ENCODE measurements at regions not wholly inside any gene's neighbourhood (a gene's known extent, or its start where the extent isn't known, plus 50 kb on each side); places are given as distances from the start of the nearest gene placed in this dataset.

GRCh38 chr3:99232696-99233095, 331.2 kb upstream of the DCBLD2 start:
- Mint-ChIP-seq H3K4me3 (no peak overlapping the region), H3K36me3 (no peaks in the 10 kb centered on the region), H3K9me3 (peaks cover 0 to 6% (median 4%) of the 10 kb centered on the region in 3 donors), H3K27ac (no peak overlapping the region), H3K4me1 (no peaks in the 10 kb centered on the region), H3K27me3 (no peaks in the 10 kb centered on the region)
- Histone ChIP-seq H3K27ac (ENCODE audit: low read length) (no peak overlapping the region), H3K4me3 (ENCODE audit: control insufficient read depth in 1 of 2, extremely low read depth in 1 of 2, low read length in 1 of 2) (no peak overlapping the region), H3K36me3 (ENCODE audit: control insufficient read depth in 2 of 2, extremely low read depth in 1 of 2, insufficient read depth in 1 of 2, low read length in 1 of 2) (no peaks in the 10 kb centered on the region), H3K4me1 (ENCODE audit: control insufficient read depth in 1 of 2, extremely low read depth in 1 of 2, insufficient read depth in 2 of 2, low read length in 2 of 2) (no peaks in the 10 kb centered on the region), H3K27me3 (replicated peaks in 1 of 2; ENCODE audit: control insufficient read depth in 2 of 2, extremely low read depth in 1 of 2, insufficient read depth in 2 of 2, low read length in 1 of 2) (no peaks in the 10 kb centered on the region), H3K9me3 (no peaks in the 10 kb centered on the region)
- ATAC-seq (replicated peaks in 1 of 4) (no peak), DNase-seq (no peak)
- ChIA-PET CTCF (no interaction called here), POLR2A (no interaction called here)
- WGBS (ENCODE audit: insufficient coverage) = no CpG with 5 or more reads among the region's 1 CpG

- no peak overlapping the region for H3K27ac ChIP-seq (ENCODE audit: low read length)
- H3K36me3 ChIP-seq (ENCODE audit: control insufficient read depth in 2 of 2, extremely low read depth in 1 of 2, insufficient read depth in 1 of 2, low read length in 1 of 2) = no peaks in the 10 kb centered on the region
- ATAC-seq (replicated peaks in 1 of 4) (no peak), DNase-seq (no peak)
- H3K27me3 ChIP-seq (replicated peaks in 1 of 2; ENCODE audit: control insufficient read depth in 2 of 2, extremely low read depth in 1 of 2, insufficient read depth in 2 of 2, low read length in 1 of 2) = no peaks in the 10 kb centered on the region
- H3K9me3 ChIP-seq = no peaks in the 10 kb centered on the region
- Mint-ChIP-seq H3K36me3 (no peaks in the 10 kb centered on the region), H3K27ac (no peak overlapping the region), H3K9me3 (peaks cover 9 to 28% (median 24%) of the 10 kb centered on the region in 3 donors), H3K4me3 (no peak overlapping the region), H3K4me1 (no peaks in the 10 kb centered on the region), H3K27me3 (no peaks in the 10 kb centered on the region)
- WGBS (ENCODE audit: insufficient coverage) = no CpG with 5 or more reads among the region's 1 CpG
- no peaks in the 10 kb centered on the region for H3K4me1 ChIP-seq (ENCODE audit: control insufficient read depth in 1 of 2, extremely low read depth in 1 of 2, insufficient read depth in 2 of 2, low read length in 2 of 2)
- POLR2A ChIA-PET = no interaction called here
- H3K4me3 ChIP-seq (ENCODE audit: control insufficient read depth in 1 of 2, extremely low read depth in 1 of 2, low read length in 1 of 2) = no peak overlapping the region
- CTCF ChIA-PET = no interaction called here
Measured at GRCh38 chr3:99218468-99218867, 317.0 kb upstream of the DCBLD2 start.

- no peaks in the 10 kb centered on the region for H3K27me3 Mint-ChIP-seq
- no peaks in the 10 kb centered on the region for H3K36me3 Mint-ChIP-seq
- H3K9me3 Mint-ChIP-seq = peaks cover 7 to 14% (median 7%) of the 10 kb centered on the region in 3 donors
- Histone ChIP-seq H3K27me3 (replicated peaks in 1 of 2; ENCODE audit: control insufficient read depth in 2 of 2, extremely low read depth in 1 of 2, insufficient read depth in 2 of 2, low read length in 1 of 2) (no peaks in the 10 kb centered on the region), H3K27ac (ENCODE audit: low read length) (no peak overlapping the region), H3K4me3 (ENCODE audit: control insufficient read depth in 1 of 2, extremely low read depth in 1 of 2, low read length in 1 of 2) (no peak overlapping the region), H3K9me3 (no peaks in the 10 kb centered on the region), H3K36me3 (ENCODE audit: control insufficient read depth in 2 of 2, extremely low read depth in 1 of 2, insufficient read depth in 1 of 2, low read length in 1 of 2) (no peaks in the 10 kb centered on the region), H3K4me1 (ENCODE audit: control insufficient read depth in 1 of 2, extremely low read depth in 1 of 2, insufficient read depth in 2 of 2, low read length in 2 of 2) (no peaks in the 10 kb centered on the region)
- H3K4me3 Mint-ChIP-seq = no peak overlapping the region
- DNase-seq (no peak), ATAC-seq (replicated peaks in 1 of 4) (no peak)
- 50% methylated on average over 1 of the region's 1 CpG for WGBS (ENCODE audit: insufficient coverage)
- no peak overlapping the region for H3K27ac Mint-ChIP-seq
- no peaks in the 10 kb centered on the region for H3K4me1 Mint-ChIP-seq
- CTCF ChIA-PET = no interaction called here
- POLR2A ChIA-PET = no interaction called here
Measured at GRCh38 chr3:99212969-99213368, 311.5 kb upstream of the DCBLD2 start.

GRCh38 chr3:99211309-99211708, 309.8 kb upstream of the DCBLD2 start:
- no peaks in the 10 kb centered on the region for H3K4me1 Mint-ChIP-seq

GRCh38 chr3:99199021-99199420, 297.5 kb upstream of the DCBLD2 start:
- no peaks in the 10 kb centered on the region for H3K36me3 Mint-ChIP-seq
- H3K27me3 Mint-ChIP-seq = no peaks in the 10 kb centered on the region
- peaks cover 0 to 4% (median 2%) of the 10 kb centered on the region in 3 donors for H3K9me3 Mint-ChIP-seq
- H3K4me1 Mint-ChIP-seq = no peaks in the 10 kb centered on the region
- Histone ChIP-seq H3K4me3 (ENCODE audit: control insufficient read depth in 1 of 2, extremely low read depth in 1 of 2, low read length in 1 of 2) (no peak overlapping the region), H3K27me3 (replicated peaks in 1 of 2; ENCODE audit: control insufficient read depth in 2 of 2, extremely low read depth in 1 of 2, insufficient read depth in 2 of 2, low read length in 1 of 2) (no peaks in the 10 kb centered on the region), H3K4me1 (ENCODE audit: control insufficient read depth in 1 of 2, extremely low read depth in 1 of 2, insufficient read depth in 2 of 2, low read length in 2 of 2) (no peaks in the 10 kb centered on the region), H3K27ac (ENCODE audit: low read length) (no peak overlapping the region), H3K36me3 (ENCODE audit: control insufficient read depth in 2 of 2, extremely low read depth in 1 of 2, insufficient read depth in 1 of 2, low read length in 1 of 2) (no peaks in the 10 kb centered on the region), H3K9me3 (no peaks in the 10 kb centered on the region)
- no CpG with 5 or more reads among the region's 3 CpGs for WGBS (ENCODE audit: insufficient coverage)
- POLR2A ChIA-PET = no interaction called here
- no peak overlapping the region for H3K27ac Mint-ChIP-seq
- CTCF ChIA-PET = no interaction called here
- no peak for DNase-seq
- no peak overlapping the region for H3K4me3 Mint-ChIP-seq
- no peak for ATAC-seq (replicated peaks in 1 of 4)

More at GRCh38 chr3:99211309-99211708, 309.8 kb upstream of the DCBLD2 start:
- no peaks in the 10 kb centered on the region for H3K9me3 ChIP-seq
- CTCF ChIA-PET = interaction anchor here in 1 of 2 donors (0.6 kb wide), 1 partner anchor 10 kb away, joined by 3 read pairs; no protein-coding TSS in a partner anchor
- no peak overlapping the region for H3K27ac ChIP-seq (ENCODE audit: low read length)
- no CpG with 5 or more reads among the region's 2 CpGs for WGBS (ENCODE audit: insufficient coverage)
- Mint-ChIP-seq H3K36me3 (no peaks in the 10 kb centered on the region), H3K27me3 (no peaks in the 10 kb centered on the region), H3K9me3 (peaks cover 7 to 14% (median 7%) of the 10 kb centered on the region in 3 donors), H3K4me3 (no peak overlapping the region), H3K27ac (no peak overlapping the region)
- DNase-seq (no peak), ATAC-seq (replicated peaks in 1 of 4) (no peak)
- POLR2A ChIA-PET = no interaction called here
- no peaks in the 10 kb centered on the region for H3K36me3 ChIP-seq (ENCODE audit: control insufficient read depth in 2 of 2, extremely low read depth in 1 of 2, insufficient read depth in 1 of 2, low read length in 1 of 2)
- H3K4me1 ChIP-seq (ENCODE audit: control insufficient read depth in 1 of 2, extremely low read depth in 1 of 2, insufficient read depth in 2 of 2, low read length in 2 of 2) = no peaks in the 10 kb centered on the region
- no peaks in the 10 kb centered on the region for H3K27me3 ChIP-seq (replicated peaks in 1 of 2; ENCODE audit: control insufficient read depth in 2 of 2, extremely low read depth in 1 of 2, insufficient read depth in 2 of 2, low read length in 1 of 2)
- no peak overlapping the region for H3K4me3 ChIP-seq (ENCODE audit: control insufficient read depth in 1 of 2, extremely low read depth in 1 of 2, low read length in 1 of 2)

GRCh38 chr3:99191186-99191585, 289.7 kb upstream of the DCBLD2 start:
- no peaks in the 10 kb centered on the region for H3K36me3 Mint-ChIP-seq
- Histone ChIP-seq H3K9me3 (no peaks in the 10 kb centered on the region), H3K36me3 (ENCODE audit: control insufficient read depth in 2 of 2, extremely low read depth in 1 of 2, insufficient read depth in 1 of 2, low read length in 1 of 2) (no peaks in the 10 kb centered on the region), H3K4me3 (ENCODE audit: control insufficient read depth in 1 of 2, extremely low read depth in 1 of 2, low read length in 1 of 2) (no peak overlapping the region), H3K27me3 (replicated peaks in 1 of 2; ENCODE audit: control insufficient read depth in 2 of 2, extremely low read depth in 1 of 2, insufficient read depth in 2 of 2, low read length in 1 of 2) (no peaks in the 10 kb centered on the region), H3K4me1 (ENCODE audit: control insufficient read depth in 1 of 2, extremely low read depth in 1 of 2, insufficient read depth in 2 of 2, low read length in 2 of 2) (no peaks in the 10 kb centered on the region), H3K27ac (ENCODE audit: low read length) (no peak overlapping the region)
- no peak overlapping the region for H3K27ac Mint-ChIP-seq
- H3K4me1 Mint-ChIP-seq = no peaks in the 10 kb centered on the region
- POLR2A ChIA-PET = no interaction called here
- H3K9me3 Mint-ChIP-seq = peaks cover 0 to 6% (median 2%) of the 10 kb centered on the region in 3 donors
- 90% methylated on average over 2 of the region's 3 CpGs for WGBS (ENCODE audit: insufficient coverage)
- CTCF ChIA-PET = no interaction called here
- no peak overlapping the region for H3K4me3 Mint-ChIP-seq
- ATAC-seq (replicated peaks in 1 of 4) = no peak
- no peak for DNase-seq
- H3K27me3 Mint-ChIP-seq = peaks cover 0 to 4% of the 10 kb centered on the region in 2 donors

GRCh38 chr3:99188936-99189335, 287.4 kb upstream of the DCBLD2 start:
- H3K27ac ChIP-seq (ENCODE audit: low read length) = no peak overlapping the region
- DNase-seq = no peak
- H3K4me1 ChIP-seq (ENCODE audit: control insufficient read depth in 1 of 2, extremely low read depth in 1 of 2, insufficient read depth in 2 of 2, low read length in 2 of 2) = no peaks in the 10 kb centered on the region
- CTCF ChIA-PET = no interaction called here
- ATAC-seq (replicated peaks in 1 of 4) = no peak
- Mint-ChIP-seq H3K4me3 (no peak overlapping the region), H3K27me3 (peaks cover 0 to 4% of the 10 kb centered on the region in 2 donors), H3K9me3 (peaks cover 0 to 6% (median 0%) of the 10 kb centered on the region in 3 donors), H3K27ac (no peak overlapping the region), H3K36me3 (no peaks in the 10 kb centered on the region), H3K4me1 (no peaks in the 10 kb centered on the region)
- H3K4me3 ChIP-seq (ENCODE audit: control insufficient read depth in 1 of 2, extremely low read depth in 1 of 2, low read length in 1 of 2) = no peak overlapping the region
- no peaks in the 10 kb centered on the region for H3K36me3 ChIP-seq (ENCODE audit: control insufficient read depth in 2 of 2, extremely low read depth in 1 of 2, insufficient read depth in 1 of 2, low read length in 1 of 2)
- no peaks in the 10 kb centered on the region for H3K27me3 ChIP-seq (replicated peaks in 1 of 2; ENCODE audit: control insufficient read depth in 2 of 2, extremely low read depth in 1 of 2, insufficient read depth in 2 of 2, low read length in 1 of 2)
- H3K9me3 ChIP-seq = no peaks in the 10 kb centered on the region
- POLR2A ChIA-PET = interaction anchor here in 1 of 2 donors (0.7 kb wide), 1 partner anchor 19 kb away, joined by 3 read pairs; no protein-coding TSS in a partner anchor
